Mesothelial cell of epicardium (in vitro differentiated cells): ENCODE measurements at regions not wholly inside any gene's neighbourhood (a gene's known extent, or its start where the extent isn't known, plus 50 kb on each side); places are given as distances from the start of the nearest gene placed in this dataset.
"Not testable (repeated sequence)": the region's sequence is repeated elsewhere in the genome, so short reads cannot be mapped to it uniquely, and the experiment has no call there.

Experiments
- DNase-seq, 2 experiments: peaks; one replicate each; pipeline ENCODE4 v3.0.0; 2021; ENCODE audit warnings: low spot score in 2 of 2; ENCODE audit not compliant: unreplicated experiment in 2 of 2
- H3K27ac Mint-ChIP-seq: 2 replicates; pipeline ENCODE4 v1.8.0; 2021; ENCODE audit warnings: mixed read lengths
- H3K27me3 Mint-ChIP-seq: 2 replicates; pipeline ENCODE4 v1.8.0; 2021; ENCODE audit warnings: low read depth, mixed read lengths
- H3K36me3 Mint-ChIP-seq: 2 replicates; pipeline ENCODE4 v1.8.0; 2021; ENCODE audit warnings: mixed read lengths
- H3K4me1 Mint-ChIP-seq: 2 replicates; pipeline ENCODE4 v1.8.0; 2021; ENCODE audit warnings: mixed read lengths
- H3K4me3 Mint-ChIP-seq: 2 replicates; pipeline ENCODE4 v1.8.0; 2021; ENCODE audit warnings: mild to moderate bottlenecking, moderate library complexity, mixed read lengths
- H3K9me3 Mint-ChIP-seq: 2 replicates; pipeline ENCODE4 v1.8.0; 2021; ENCODE audit warnings: mixed read lengths
- TF ChIP-seq, protein P1 (sequence below): fragments of 200-600 bp; sonication (generic); IDR thresholded peaks from one replicate; pipeline ENCODE4 v1.5.0; 2021; ENCODE audit warnings: antibody characterized with exemption; ENCODE audit not compliant: unreplicated experiment

DNA sequence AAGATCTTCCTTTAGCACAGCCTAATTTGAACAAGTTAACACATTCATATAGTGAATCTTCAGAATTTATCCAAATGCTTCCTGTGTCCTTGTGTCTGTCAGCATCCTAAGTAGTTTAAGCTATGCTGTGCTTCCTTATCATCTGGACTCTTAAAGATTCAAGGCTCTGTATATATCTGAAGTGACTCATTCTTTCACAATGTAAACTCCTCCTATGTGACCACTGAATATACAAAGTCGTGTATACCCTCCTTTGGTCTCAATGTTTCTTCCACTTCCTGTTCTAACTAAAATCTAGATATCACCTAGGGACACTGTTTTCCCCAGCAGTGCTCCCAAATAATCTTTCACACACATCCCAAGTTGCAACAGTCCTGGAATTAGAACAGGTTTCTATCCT is 935.7 kb upstream of the NUDT12 start:
- TF ChIP-seq, protein P1, sequence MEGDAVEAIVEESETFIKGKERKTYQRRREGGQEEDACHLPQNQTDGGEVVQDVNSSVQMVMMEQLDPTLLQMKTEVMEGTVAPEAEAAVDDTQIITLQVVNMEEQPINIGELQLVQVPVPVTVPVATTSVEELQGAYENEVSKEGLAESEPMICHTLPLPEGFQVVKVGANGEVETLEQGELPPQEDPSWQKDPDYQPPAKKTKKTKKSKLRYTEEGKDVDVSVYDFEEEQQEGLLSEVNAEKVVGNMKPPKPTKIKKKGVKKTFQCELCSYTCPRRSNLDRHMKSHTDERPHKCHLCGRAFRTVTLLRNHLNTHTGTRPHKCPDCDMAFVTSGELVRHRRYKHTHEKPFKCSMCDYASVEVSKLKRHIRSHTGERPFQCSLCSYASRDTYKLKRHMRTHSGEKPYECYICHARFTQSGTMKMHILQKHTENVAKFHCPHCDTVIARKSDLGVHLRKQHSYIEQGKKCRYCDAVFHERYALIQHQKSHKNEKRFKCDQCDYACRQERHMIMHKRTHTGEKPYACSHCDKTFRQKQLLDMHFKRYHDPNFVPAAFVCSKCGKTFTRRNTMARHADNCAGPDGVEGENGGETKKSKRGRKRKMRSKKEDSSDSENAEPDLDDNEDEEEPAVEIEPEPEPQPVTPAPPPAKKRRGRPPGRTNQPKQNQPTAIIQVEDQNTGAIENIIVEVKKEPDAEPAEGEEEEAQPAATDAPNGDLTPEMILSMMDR = no peak
- H3K27me3 Mint-ChIP-seq = no peaks in the 10 kb centered on the region
- DNase-seq = no peak
- peaks cover 6% of the 10 kb centered on the region for H3K9me3 Mint-ChIP-seq
- no peaks in the 10 kb centered on the region for H3K36me3 Mint-ChIP-seq
- no peak overlapping the region for H3K4me3 Mint-ChIP-seq
- H3K4me1 Mint-ChIP-seq = no peaks in the 10 kb centered on the region
- H3K27ac Mint-ChIP-seq = no peak overlapping the region

DNA sequence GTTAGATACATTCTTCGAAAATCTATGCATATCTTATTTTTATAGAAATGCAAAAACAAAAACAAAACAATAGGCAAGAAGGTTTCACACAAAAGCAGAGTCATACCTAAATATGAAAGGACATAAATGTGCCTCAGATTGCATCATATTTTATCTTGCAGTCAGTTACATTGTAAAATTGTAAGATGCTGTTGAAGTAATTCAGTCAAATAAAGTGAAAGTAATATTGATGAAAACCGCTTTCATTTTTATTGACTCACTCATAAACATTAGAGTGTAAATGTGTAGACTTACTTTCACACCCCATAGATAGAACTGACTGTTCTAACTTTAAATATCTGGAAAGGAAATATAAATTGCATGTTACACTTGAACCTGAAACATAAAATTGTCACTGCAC is 931.5 kb upstream of the NUDT12 start:
- H3K27ac Mint-ChIP-seq = no peak overlapping the region
- peaks cover 2% of the 10 kb centered on the region for H3K9me3 Mint-ChIP-seq
- no peaks in the 10 kb centered on the region for H3K4me1 Mint-ChIP-seq
- no peak overlapping the region for H3K4me3 Mint-ChIP-seq
- H3K27me3 Mint-ChIP-seq = no peaks in the 10 kb centered on the region
- TF ChIP-seq, protein P1 = no peak
- H3K36me3 Mint-ChIP-seq = no peaks in the 10 kb centered on the region
- no peak for DNase-seq

DNA sequence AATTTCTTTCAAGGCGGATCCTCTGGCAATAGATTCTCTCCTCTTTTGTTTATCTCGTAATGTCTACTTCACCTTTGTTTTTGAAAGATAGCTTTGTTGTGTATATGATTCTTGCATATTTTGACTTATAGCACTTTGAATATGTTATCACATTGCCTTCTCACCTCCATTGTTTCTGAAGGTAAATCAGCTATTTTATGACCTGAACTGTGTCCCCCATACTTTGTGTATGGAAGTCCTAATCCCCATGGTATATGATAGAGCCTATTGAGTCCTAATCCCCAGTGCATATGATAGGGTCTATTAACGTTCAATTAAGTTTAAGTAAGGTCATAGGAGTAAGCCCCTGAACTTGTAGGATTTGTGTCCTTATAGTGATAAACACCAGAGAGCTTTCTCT is 910.2 kb upstream of the NUDT12 start:
- Mint-ChIP-seq H3K27me3 (no peaks in the 10 kb centered on the region), H3K27ac (no peak overlapping the region)

DNA sequence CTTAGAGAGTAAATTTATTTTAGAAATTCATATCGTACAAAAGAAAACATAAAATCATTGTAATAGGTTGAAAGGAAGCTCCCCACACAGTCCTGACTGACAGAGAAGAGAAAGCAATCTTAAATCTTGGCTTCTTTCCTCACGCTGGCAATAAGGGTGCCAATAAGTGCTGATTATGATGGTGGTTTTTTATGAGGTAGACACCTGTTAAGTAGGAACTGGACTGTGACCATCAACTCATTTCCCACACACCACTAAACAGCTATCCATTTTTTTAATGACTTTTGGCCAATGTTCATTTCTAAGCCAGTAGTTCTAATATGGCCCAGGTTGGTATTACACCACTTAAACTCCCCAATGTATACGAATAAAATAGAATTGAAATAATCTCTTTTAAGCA is 893.5 kb upstream of the NUDT12 start:
- Mint-ChIP-seq H3K36me3 (peaks cover 5% of the 10 kb centered on the region), H3K9me3 (peaks cover 13% of the 10 kb centered on the region), H3K27ac (no peak overlapping the region), H3K4me1 (no peaks in the 10 kb centered on the region), H3K4me3 (no peak overlapping the region), H3K27me3 (no peaks in the 10 kb centered on the region)
- TF ChIP-seq, protein P1 = no peak
- DNase-seq = no peak

More for the DNA sequence above, 910.2 kb upstream of the NUDT12 start:
- no peak for DNase-seq
- Mint-ChIP-seq H3K36me3 (peaks cover 11% of the 10 kb centered on the region), H3K4me1 (no peaks in the 10 kb centered on the region), H3K4me3 (no peak overlapping the region), H3K9me3 (peaks cover 47% of the 10 kb centered on the region)
- TF ChIP-seq, protein P1 = no peak

DNA sequence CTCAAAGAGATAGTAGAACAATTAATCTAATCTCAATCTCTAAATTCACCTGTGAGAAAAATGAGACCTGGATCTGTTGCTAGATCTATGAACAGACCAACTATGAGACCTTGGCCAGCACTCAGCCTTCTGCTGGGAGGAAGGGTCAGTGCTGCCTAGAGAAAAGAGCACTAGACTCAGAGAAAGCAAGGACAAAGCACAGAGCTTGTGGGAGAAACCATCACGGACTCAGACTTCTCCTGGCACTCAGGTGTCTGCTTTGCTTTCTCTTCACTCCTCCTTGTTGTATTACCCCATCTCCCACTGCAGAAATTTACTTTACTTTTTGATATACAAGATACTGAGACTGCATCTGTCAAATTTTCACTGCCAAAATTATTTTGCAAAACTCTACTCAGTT is 890.0 kb upstream of the NUDT12 start:
- TF ChIP-seq, protein P1 = no peak
- no peak for DNase-seq
- Mint-ChIP-seq H3K36me3 (peaks cover 3% of the 10 kb centered on the region), H3K27me3 (no peaks in the 10 kb centered on the region), H3K4me1 (no peaks in the 10 kb centered on the region), H3K9me3 (peaks cover 8% of the 10 kb centered on the region), H3K27ac (peak overlapping the region; percentile 88), H3K4me3 (peak overlapping the region; percentile 75)

DNA sequence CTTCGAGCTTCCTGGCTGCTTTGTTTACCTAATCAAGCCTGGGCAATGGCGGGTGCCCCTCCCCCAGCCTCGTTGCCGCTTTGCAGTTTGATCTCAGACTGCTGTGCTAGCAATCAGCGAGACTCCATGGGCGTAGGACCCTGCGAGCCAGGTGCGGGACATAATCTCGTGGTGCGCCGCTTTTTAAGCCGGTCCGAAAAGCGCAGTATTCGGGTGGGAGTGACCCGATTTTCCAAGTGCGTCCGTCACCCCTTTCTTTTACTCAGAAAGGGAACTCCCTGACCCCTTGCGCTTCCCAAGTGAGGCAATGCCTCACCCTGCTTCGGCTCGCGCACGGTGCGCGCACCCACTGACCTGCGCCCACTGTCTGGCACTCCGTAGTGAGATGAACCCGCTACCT is 889.3 kb upstream of the NUDT12 start:
- H3K9me3 Mint-ChIP-seq, H3K4me1 Mint-ChIP-seq, H3K36me3 Mint-ChIP-seq, H3K27me3 Mint-ChIP-seq, DNase-seq: not testable (repeated sequence)
- H3K27ac Mint-ChIP-seq = peak overlapping the region; percentile 88
- peak overlapping the region; percentile 75 for H3K4me3 Mint-ChIP-seq
